Stimulated activated CD4-positive, alpha-beta T cell treated with anti-CD3 and anti-CD28 coated beads, TNF-alpha, amount 100 ng/mL, for 4 hours (primary cell): ENCODE measurements at regions not wholly inside any gene's neighbourhood (a gene's known extent, or its start where the extent isn't known, plus 50 kb on each side); places are given as distances from the start of the nearest gene placed in this dataset.
"Not testable (repeated sequence)": the region's sequence is repeated elsewhere in the genome, so short reads cannot be mapped to it uniquely, and the experiment has no call there.

Source experiments
- DNase-seq, 3 experiments: peaks; one replicate each; pipeline ENCODE4 v3.0.0-alpha.2; 2020; ENCODE audit warnings: low read depth in 3 of 3

DNA sequence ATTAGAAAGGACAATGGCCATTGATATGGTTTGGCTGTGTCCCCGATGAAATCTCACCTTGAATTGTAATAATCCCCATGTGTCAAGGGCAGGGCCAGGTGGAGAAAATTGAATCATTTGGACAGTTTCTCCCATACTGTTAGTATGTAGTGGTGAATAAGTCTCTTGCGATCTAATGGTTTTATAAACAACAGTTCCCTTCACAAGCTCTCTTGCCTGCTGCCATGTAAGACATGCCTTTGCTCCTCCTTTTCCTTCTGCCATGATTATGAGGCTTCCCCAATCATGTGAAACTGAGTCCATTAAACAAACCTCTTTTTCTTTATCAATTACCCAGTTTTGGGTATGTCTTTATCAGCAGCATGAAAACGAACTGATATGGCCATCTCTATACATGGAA, 302.7 kb downstream of the SFMBT2 start:
- no peak for DNase-seq

DNA sequence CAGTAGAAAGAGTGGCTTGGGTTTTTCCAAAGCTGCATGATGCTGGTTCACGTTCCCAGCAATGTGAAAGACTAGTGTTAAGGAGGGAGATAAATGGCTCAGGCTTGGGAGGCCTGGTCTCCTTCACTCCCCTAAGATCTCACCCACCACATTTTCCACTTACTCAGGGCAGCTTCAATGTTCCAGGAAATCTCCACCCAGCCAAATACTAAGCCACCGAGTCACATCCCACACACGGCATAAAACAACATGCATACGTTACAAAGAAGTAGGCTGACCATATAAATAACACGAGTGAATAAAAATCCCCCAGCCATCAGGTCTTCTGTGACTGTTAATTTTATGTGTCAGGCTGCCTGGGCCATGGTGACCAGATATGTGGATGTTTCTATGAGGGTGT, 303.5 kb downstream of the SFMBT2 start:
- no peak for DNase-seq

DNA sequence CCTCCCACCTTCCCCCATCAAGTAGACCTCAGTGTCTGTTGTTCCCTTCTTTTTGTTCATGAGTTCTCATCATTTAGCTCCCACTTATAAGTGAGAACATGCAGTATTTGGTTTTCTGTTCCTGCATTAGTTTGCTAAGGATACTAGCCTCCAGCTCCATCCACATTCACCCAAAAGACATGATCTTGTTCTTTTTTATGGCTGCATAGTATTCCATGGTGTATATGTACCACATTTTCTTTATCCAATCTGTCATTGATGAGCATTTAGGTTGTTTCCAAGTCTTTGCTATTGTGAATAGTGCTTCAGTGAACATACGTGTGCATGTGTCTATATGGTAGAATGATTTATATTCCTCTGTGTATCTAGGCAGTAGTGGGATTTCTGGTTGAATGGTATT, 306.5 kb downstream of the SFMBT2 start:
- not testable (repeated sequence) for DNase-seq

DNA sequence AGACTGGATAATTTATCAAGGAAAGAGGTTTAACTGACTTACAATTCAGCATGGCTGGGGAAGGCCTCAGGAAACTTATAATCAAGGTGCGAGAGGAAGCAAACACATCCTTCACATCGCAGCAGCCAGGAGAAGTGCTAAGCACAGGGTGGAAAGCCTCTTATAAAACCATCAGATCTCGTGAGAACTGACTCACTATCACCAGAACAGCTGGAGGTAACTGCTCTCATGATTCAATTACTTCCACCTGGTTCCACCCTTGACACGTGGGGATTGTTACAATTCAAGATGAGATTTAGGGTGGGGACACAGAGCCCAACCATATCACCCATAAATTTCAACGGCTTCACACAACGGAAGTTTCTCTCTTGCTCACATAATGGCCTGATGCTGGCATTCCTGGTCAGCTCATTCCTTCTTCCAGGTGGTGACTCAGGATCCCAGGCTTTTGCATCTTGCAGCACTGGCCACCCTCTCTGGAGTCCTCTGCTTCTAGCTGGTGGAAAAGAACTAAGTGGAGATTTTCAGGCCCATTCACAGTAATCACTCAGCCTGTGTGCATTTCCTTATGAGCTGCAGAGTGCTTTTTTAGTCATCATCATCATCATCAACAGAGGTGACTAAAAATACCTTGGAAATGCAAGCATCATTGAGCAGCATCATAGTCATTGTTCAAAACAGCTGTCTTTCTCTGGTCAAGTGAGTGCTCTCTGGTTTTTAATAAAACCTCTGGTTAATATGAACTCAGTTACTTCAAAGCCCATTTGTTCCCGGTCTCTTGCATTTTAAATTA, 308.1 kb downstream of the SFMBT2 start:
- DNase-seq, result no peak

DNA sequence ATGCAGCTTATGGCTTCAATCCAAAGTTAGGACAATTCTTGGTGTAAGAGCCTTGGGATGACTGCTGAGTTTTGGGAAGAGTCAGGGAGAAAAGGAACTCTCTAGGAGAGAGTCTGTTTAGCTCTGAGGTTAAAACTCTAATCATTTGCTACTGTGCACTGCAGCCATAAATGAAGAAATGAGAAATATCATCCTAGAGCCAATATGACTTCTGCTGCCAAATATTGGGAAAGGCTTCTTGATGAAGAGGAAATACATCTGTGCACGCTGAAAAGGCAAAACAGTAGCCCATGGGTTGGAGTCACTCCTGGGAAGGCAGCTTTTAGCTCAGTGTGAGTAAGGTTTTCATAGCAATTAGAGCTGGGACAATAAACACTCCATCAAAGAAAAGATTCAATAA, 308.8 kb downstream of the SFMBT2 start:
- no peak for DNase-seq

DNA sequence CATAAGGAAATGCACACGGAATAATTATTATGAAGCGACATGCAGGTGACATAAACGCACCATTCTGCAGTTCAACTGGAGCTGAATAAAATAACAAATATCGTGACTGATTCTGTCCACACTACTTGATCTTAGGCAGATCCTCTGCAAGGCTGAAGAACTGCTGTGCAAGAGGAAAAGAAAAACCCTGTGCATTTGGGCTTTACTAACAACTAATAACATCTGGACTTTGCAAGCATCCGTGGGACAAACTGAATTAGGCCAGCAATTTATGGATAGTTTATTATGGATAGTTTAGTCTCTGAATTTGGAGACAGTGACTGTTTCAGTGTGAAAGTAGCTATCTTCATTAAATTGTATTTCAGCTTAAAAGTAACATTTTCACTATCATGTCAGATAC, 309.4 kb downstream of the SFMBT2 start:
- no peak for DNase-seq

DNA sequence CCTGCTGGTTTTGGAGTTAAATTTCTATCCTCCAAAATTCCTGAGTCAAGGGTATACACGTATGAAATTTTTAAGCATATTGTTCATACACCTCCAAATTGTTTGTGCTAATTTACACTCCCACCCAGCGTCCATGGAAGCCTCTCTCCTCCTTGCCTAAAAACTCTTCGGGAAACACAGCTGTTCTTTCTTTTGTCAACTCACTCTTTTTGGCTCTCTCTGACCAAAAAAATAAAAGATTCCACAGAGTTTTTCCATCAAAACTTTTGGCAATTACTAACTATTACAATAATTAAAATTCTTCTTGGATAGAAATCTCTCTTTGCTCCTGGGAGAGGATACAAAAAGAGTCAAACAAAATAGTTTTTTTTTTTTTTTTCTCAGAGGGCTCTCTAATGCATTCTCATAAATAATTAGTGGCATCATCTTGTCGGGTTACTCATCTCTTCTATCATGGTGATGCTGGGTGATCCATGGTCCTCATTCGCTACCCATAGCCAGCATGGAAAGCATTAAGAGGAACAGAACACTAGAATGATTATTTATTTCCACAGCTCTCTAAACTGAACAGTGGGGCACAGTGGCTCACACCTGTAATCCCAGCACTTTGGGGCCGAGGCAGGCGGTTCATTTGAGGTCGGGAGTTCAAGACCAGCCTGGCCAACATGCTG, 310.7 kb downstream of the SFMBT2 start:
- no peak for DNase-seq

DNA sequence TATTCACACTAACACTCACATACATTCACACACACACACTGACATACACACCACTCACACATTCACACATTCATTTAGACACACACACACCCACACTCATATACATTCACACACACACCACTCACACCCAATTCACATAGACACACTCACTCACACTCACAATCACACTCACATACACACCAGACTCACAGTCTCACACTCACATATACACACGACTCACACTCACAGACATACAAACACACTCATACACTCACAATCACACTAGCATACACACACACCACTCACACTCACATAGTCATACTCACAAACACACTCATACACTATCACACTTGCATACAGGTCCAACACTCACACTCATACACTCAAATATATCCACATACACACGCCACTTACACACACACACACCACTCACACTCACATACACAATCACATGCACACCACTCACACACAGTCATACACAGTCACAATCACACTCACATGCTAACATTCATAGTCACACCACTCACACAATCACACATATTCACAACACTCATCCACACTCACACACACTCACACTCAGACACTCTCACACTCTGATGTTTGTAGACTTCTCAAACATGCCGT, 312.6 kb downstream of the SFMBT2 start:
- DNase-seq, result no peak

DNA sequence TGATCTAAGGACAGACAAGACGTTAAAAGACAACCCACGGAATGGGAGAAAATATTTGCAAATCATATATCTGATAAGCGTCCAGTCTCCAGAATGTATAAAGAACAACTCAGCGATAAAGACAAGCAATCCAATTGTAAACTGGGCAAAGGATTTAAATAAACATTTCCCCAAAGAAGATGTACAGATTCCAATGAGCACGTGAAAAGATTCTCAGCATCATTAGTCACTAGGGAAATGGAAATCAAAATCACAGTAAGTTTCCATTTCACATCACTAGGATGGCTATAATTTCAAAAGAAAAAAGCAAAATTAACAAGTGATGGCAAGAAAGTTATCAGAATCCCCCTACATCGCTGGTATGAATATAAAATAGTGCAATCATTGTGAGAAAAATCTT, 316.1 kb downstream of the SFMBT2 start:
- DNase-seq, result no peak

DNA sequence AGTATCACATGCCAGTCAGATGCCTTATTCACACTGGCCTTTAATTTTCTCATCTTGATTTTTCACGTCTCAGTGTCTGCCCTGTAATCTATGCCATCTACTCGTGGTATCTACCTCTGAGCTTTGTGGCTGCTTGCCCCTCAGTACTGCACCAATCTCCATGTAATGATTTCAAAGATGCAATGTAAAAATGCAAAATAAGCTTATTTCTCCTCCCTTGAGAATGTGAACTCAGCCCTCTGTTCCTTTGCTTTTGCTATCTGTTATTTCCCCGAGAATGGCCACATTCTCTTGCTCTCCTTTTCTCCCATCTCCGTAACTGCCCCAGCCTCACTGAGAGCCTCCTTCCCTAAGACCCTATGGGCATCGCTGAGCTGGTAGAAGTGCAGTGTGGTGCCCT, 317.5 kb downstream of the SFMBT2 start:
- DNase-seq, result no peak

DNA sequence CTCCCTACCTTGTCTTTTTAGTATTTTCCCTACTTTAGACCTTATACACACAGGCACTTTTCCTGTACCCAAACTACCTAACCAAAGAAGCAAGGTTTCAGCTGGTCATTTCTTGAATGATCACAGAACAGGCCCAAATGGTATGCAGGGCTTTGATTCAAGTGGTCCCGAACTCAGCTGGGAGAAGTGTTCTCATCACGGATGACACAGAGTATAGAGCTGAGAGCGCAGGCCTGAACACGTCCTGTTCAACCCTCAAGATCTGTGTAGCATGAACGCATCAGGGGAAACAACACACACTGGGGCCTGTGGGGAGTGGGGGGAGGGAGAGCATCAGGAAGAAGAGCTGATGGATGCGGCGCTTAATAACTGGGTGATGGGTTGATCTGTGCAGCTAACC, 318.2 kb downstream of the SFMBT2 start:
- DNase-seq, result no peak

DNA sequence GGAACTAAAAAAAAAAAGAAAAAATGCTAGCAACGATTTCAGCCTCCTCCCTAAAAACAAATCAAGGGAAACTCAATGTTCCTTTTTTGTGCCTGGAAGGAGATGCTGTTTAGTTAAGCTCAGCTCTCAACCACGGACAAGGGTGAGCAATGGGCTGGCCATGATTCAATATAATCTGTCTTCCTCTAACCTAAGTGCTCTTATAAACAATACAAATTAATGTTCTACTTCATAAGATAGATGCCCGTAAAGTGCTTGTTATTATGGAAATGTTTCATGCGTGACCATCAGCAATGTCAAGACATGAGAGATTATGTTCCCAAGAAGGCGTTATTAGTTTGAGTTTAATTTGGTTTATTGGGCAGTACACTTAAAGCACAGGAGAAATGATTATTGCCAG, 320.3 kb downstream of the SFMBT2 start:
- DNase-seq, result no peak

DNA sequence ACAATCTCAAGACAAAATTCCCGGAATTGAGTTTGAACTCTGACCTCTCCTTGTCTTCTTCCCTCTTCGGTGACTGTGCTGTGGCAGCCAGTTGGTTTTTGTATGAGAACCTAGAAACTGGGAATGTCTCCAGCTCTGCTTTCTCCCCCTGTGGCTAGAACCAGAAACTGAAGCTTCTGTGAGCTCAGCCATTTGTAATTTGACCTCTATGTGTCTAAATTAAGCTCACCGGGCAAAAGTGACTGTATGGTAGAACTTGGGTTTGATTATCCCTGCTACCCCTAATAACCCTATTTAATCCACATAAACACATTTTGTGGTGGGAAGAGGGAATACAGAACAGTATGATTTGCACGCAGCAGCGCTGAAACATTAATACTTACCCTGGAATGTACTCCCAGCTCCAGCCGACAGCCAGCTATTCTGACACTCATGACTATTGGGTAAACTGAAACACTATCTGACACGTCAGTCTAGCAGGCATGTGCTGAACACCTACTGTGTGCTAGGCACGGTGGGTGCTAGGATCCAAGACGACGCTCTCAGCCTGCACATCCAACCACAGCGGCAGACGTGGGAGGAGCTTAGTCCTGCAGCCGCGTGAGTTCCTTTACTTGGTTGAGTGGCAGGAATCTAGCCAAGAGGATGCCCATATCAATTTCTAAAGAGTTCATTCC, 324.8 kb downstream of the SFMBT2 start:
- DNase-seq, result no peak

DNA sequence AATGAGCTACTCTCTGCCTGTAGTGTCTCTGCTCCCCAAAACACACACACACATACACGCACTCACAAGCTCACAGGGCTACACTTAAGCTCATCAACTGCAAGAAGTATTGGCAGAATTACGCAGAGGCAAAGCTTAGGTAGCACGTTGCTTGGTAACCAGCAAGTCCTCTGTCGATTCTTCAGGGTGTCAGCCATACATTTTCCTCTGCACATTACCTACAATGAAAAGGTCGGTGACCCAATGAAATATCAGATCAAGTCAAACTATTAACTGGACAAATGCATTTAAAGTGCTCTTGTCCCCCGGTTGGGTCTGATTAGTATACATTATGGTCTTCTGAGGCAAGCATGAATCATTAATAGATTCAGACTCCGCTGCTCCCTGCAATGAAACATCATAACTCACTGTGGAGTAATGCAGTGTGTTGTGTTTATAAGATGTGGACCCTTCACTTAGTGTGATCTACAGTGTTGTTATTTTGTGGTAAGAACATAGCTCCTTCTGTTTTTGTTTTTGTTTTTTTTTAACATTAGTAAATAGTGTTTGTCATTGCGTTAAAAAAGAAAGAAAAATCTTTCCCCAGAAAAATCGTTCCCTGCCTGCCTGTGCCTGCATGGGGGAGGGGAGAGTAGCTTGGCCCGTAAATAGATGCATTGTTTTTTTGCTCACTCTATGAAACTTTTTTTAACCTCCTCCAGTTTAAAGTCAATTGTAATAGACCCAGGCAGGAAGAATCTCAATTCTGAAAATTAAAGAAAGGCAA, 325.5 kb downstream of the SFMBT2 start:
- DNase-seq, result no peak

DNA sequence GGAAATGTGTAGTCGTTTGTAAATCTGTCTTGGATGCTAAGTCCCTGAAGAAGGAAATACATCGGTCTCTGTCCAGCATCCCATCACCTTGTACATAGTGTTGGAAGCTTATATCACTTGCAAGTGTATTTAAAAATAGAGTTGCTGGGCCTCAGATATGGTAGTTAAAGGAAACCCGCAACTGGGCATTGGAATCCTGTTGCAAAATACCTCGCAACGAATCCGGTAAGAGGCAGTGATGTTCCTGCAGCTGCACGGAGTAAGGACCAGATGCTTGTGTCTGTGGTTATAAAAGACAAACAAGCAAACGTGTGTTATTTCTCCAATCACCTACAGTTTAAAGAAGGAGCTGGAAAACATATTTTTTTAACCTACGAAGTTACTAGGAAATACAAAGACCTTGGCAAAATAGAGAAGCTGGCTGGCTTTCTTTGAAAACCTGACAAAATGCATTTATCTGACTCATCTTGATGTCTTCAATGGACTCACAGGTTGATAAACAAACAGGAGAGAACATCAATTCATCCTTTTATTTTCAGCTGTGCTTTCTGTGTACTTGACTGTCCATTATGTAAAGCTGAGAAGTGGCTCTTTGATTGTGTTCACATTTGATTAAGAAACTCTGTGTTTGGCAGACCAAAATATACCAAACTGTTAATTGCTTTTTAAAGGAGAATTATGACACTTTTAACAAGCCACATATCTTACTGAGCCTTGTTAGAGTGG, 326.4 kb downstream of the SFMBT2 start:
- DNase-seq, result no peak

DNA sequence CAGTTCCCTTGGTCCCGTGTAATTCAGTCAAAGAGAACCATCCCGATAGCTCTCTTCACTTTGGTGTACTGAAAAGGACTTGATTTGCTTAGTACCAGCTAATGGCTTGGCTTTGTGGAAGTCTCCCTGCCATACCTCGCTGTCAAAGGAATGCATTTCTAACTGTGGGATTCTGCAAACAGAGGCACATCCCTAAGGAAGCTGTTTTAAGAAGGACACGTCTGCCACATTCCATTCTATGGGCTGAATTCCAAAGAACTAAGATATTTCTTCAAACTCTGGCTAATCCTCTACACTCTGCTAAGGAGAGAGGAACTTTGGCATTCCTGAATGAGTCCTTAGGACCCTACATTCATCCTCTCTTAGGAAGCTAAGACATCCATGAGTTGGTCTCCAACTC, 327.9 kb downstream of the SFMBT2 start:
- DNase-seq, result no peak

DNA sequence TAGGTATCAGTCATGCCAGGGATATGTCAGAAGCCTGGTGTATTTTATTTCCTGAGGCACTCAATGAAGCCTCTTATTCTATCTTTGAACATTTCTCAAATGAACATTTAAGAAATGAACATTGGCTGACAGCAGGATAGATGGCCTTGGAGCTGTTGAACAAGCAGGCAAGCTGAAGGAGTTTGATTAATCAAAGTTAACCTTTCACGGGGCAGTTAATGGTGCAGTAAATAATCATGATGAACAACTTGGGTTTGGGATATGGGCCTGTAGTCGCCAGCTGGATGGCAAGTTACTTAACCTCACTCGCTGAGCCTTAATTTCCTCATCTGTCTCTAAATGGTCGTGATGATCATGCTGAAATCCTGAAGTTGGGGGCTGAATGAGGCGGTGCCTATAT, 333.0 kb downstream of the SFMBT2 start:
- no peak for DNase-seq

DNA sequence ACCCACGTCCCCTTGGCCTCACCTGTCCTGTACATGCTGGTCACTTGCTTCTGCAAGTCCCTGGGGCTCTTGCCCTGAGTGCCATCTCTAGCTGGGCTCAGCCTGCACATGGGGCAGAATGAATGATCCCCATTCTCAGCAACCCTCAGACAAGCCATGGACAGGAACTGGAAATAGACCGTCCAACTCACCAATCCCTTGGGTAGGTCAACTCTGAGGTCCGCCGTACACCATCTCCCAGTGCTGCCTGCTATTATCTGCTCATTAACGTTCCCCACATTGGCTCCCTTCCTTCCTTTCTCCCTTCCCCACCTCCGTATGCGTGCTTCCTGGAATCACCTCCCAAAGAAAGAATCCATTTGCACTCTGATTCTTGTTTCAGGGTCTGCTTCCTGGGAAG, 335.0 kb downstream of the SFMBT2 start:
- no peak for DNase-seq

DNA sequence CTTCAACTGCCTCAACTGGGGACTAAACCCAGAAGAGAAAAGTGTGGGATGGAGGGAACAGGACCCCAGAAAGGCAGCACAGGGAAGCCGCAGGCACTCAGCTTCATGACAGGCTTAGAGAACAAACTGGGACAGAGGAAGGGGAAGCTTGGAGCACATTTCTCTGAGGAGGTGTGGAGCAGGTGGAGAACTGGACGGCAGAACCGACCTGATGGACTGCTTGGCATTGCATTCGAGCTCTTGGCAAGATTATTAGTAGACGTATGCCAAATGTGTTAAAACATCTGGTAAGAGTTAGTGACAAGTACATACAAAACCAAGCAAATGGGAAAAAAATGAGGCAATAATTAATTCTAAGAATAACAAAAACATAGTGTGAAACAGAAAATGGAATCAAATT, 335.7 kb downstream of the SFMBT2 start:
- no peak for DNase-seq

DNA sequence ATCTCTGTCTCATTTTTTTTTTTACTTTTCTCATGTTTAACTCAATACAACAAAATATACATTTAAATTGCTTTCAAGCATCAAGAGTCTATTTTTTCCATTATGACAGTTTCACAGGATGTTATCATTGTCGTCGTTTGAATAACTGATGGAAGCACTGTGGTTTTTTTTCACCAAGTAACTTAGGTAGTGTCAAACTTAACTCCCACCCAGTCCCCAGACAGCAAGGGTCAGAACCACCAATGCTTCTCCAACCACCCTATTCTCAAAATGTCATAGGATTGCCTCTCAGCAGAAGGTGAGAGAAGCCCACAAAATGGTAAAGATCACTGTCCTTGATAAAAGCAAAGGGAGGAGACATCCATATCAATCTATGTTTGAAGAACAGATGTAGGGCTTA, 339.4 kb downstream of the SFMBT2 start:
- DNase-seq, result no peak

DNA sequence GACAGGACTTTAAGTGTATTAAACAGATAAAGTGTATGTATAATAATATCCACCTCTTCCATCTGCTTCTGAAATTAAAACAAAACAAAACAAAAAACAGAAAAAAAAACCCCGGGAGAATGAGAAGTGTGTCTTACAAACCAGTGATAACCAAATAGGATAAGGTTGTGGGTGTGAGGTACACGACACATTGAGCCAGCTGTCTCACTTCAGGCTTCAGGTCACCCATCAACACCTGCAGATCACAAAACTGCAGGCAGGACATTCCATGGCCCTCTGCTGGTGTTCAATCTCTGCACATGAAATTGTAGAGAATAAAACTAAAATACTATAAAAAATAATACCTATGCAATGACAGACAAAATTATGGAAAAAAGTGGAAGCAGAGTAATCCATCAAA, 339.9 kb downstream of the SFMBT2 start:
- DNase-seq, result no peak
